ENCODE measurements at regions not wholly inside any gene's neighbourhood (a gene's known extent, or its start where the extent isn't known, plus 50 kb on each side); places are given as distances from the start of the nearest gene placed in this dataset.
A peak's percentile ranks its signal among the peaks of the same experiment; 100 is the strongest.

DNA sequence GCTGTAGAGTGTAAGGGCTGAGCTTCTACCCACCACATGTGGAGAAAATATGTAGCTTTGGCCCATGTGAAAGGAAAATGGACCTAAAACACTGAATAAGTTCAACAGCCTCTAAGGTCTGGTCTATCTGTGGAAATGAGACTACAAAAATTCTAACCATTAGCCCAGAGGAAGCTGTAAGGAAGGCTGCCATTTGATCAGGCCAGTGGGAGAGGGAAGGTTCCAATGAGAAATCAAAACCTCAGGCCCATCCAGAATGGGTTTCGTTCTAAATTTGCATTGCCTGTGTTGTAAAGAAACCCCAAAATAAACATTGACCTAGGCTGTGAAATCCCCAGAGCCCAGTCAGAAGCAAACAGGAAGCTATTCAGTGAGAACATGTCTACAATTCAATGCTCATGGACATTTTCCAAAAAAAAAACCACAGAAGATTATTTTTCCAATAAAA is 320.4 kb upstream of the SLC7A11 start:
- peak overlapping the region; percentile 48 to 80 (median 71); a peak in 20 of 22 replicates for H3K27ac ChIP-seq
- H3K9me3 ChIP-seq (replicated peaks in 1 of 11), result peaks cover 0 to 7% (median 0%) of the 10 kb centered on the region in 11 experiments; a peak in 3 of 22 replicates
- TF ChIP-seq Cebpa-rat (IDR thresholded peaks at IDR 0.05), result 0 out of 22 replicates have a peak, but pooled peaks of 1 of the 11 experiments have one; percentile 7
- no peaks in the 10 kb centered on the region for H3K36me3 ChIP-seq
- peaks cover 25 to 41% (median 34%) of the 10 kb centered on the region in 10 experiments for H3K4me1 ChIP-seq
- H3K4me3 ChIP-seq, result peak overlapping the region in 3 of 10 experiments; percentile 7 to 34 (median 19); a peak in 4 of 20 replicates
- H3K9ac ChIP-seq, result peak overlapping the region in 9 of 11 experiments; percentile 17 to 72 (median 54); a peak in 13 of 22 replicates
- no peaks in the 10 kb centered on the region for H4K20me1 ChIP-seq
- peaks cover 0 to 16% (median 0%) of the 10 kb centered on the region in 11 experiments; a peak in 8 of 22 replicates for H3K27me3 ChIP-seq
- H3K4me2 ChIP-seq, result peak overlapping the region; percentile 77 to 95 (median 85)

- peaks cover 25 to 41% (median 34%) of the 10 kb centered on the region in 10 experiments for H3K4me1 ChIP-seq
Measured at GRCh38 chr4:138561906-138562305, 319.8 kb upstream of the SLC7A11 start.

DNA sequence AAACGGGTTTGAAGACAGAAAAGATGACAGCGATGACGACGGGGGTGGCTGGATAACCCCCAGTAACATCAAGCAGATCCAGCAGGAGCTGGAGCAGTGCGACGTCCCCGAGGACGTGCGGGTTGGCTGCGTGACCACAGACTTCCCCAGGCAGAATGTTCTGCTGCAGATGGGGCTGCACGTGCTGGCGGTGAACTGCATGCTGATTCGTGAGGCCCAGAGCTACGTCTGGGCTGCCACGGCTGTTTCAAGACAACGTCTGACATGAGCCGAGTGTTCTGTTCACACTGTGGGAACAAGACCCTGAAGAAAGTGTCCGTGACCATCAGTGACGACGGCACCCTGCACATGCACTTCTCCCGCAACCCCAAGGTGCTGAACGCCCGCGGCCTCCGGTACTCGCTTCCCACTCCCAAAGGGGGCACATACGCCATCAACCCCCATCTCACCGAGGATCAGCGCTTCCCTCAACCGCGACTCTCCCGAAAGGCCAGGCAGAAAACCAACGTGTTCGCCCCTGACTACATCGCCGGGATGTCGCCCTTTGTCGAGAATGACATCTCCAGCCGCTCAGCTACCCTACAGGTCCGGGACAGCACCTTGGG is 319.2 kb upstream of the SLC7A11 start:
- peaks cover 25 to 41% (median 34%) of the 10 kb centered on the region in 10 experiments for H3K4me1 ChIP-seq
- no peaks in the 10 kb centered on the region for H4K20me1 ChIP-seq
- peaks cover 0 to 8% (median 0%) of the 10 kb centered on the region in 11 experiments; a peak in 6 of 22 replicates for H3K9me3 ChIP-seq (replicated peaks in 1 of 11)
- no peaks in the 10 kb centered on the region for H3K36me3 ChIP-seq
- H3K27ac ChIP-seq, result peak overlapping the region in 9 of 11 experiments; percentile 10 to 80 (median 77); a peak in 15 of 22 replicates
- H3K9ac ChIP-seq, result peak overlapping the region in 4 of 11 experiments; percentile 46 to 69 (median 54); a peak in 6 of 22 replicates
- no peak for TF ChIP-seq Cebpa-rat (IDR thresholded peaks at IDR 0.05)
- peak overlapping the region in 9 of 10 experiments; percentile 7 to 35 (median 22); a peak in 11 of 20 replicates for H3K4me3 ChIP-seq
- peak overlapping the region; percentile 77 to 95 (median 85) for H3K4me2 ChIP-seq
- H3K27me3 ChIP-seq, result peaks cover 0 to 16% (median 0%) of the 10 kb centered on the region in 11 experiments; a peak in 8 of 22 replicates

More at GRCh38 chr4:138561906-138562305, 319.8 kb upstream of the SLC7A11 start:
- Histone ChIP-seq H3K27me3 (peaks cover 0 to 16% (median 0%) of the 10 kb centered on the region in 11 experiments; a peak in 8 of 22 replicates), H3K4me2 (peak overlapping the region; percentile 77 to 95 (median 85)), H4K20me1 (no peaks in the 10 kb centered on the region), H3K4me3 (peak overlapping the region in 7 of 10 experiments; percentile 7 to 34 (median 22); a peak in 5 of 20 replicates), H3K9me3 (replicated peaks in 1 of 11) (peaks cover 0 to 7% (median 0%) of the 10 kb centered on the region in 11 experiments; a peak in 5 of 22 replicates), H3K9ac (peak overlapping the region in 4 of 11 experiments; percentile 50 to 72 (median 70); a peak in 7 of 22 replicates), H3K36me3 (no peaks in the 10 kb centered on the region), H3K27ac (peak overlapping the region in 10 of 11 experiments; percentile 16 to 80 (median 74); a peak in 17 of 22 replicates)
- no peak for TF ChIP-seq Cebpa-rat (IDR thresholded peaks at IDR 0.05)

- peak overlapping the region in 10 of 11 experiments; percentile 77 to 95 (median 86); a peak in 18 of 22 replicates for H3K4me2 ChIP-seq
- H3K27me3 ChIP-seq, result peaks cover 0 to 16% (median 0%) of the 10 kb centered on the region in 11 experiments; a peak in 8 of 22 replicates
- no peaks in the 10 kb centered on the region for H4K20me1 ChIP-seq
- peaks cover 0 to 8% (median 0%) of the 10 kb centered on the region in 11 experiments; a peak in 6 of 22 replicates for H3K9me3 ChIP-seq (replicated peaks in 1 of 11)
- H3K36me3 ChIP-seq, result no peaks in the 10 kb centered on the region
- H3K4me1 ChIP-seq, result peaks cover 25 to 41% (median 34%) of the 10 kb centered on the region in 10 experiments
- no peak for TF ChIP-seq Cebpa-rat (IDR thresholded peaks at IDR 0.05)
- peak overlapping the region in 2 of 11 experiments; percentile 27 to 80; a peak in 2 of 22 replicates for H3K27ac ChIP-seq
- H3K9ac ChIP-seq, result peak overlapping the region in 1 of 11 experiments; percentile 20; a peak in 1 of 22 replicates
- no peak overlapping the region for H3K4me3 ChIP-seq
Measured at GRCh38 chr4:138560448-138560847, 318.3 kb upstream of the SLC7A11 start.

DNA sequence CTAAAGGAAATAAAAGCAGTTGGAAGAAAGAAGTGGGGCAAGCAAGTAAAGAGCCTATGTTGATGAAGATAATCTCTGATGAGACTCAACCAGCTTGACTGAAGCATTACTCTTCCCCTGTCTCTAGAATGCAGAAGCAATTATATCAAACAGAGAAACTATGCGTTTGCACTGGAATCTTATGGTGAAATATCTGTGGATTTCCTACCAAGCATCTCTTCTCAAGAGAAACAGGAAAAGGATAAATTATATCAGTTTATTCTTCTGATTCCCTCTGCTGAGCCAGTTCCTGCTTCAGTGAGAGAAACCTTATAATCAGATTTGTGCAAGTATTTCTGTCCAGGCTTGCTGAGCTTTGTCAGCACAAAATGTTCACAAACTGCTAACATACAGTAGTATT is 316.7 kb upstream of the SLC7A11 start:
- H3K4me1 ChIP-seq, result peaks cover 25 to 41% (median 34%) of the 10 kb centered on the region in 10 experiments
- H3K9me3 ChIP-seq (replicated peaks in 1 of 11), result peaks cover 0 to 8% (median 0%) of the 10 kb centered on the region in 11 experiments; a peak in 6 of 22 replicates

GRCh38 chr4:138555584-138555983 is 313.4 kb upstream of the SLC7A11 start:
- no peak overlapping the region for H3K9ac ChIP-seq
- peaks cover 0 to 8% (median 0%) of the 10 kb centered on the region in 11 experiments; a peak in 6 of 22 replicates for H3K27me3 ChIP-seq
- no peaks in the 10 kb centered on the region for H3K36me3 ChIP-seq
- no peak overlapping the region for H3K4me2 ChIP-seq
- H3K27ac ChIP-seq, result no peak overlapping the region
- H3K9me3 ChIP-seq (replicated peaks in 1 of 11), result peaks cover 4 to 16% (median 12%) of the 10 kb centered on the region in 11 experiments; a peak in 21 of 22 replicates
- no peaks in the 10 kb centered on the region for H4K20me1 ChIP-seq
- no peak overlapping the region for H3K4me3 ChIP-seq
- peaks cover 2 to 10% (median 4%) of the 10 kb centered on the region in 10 experiments; a peak in 17 of 20 replicates for H3K4me1 ChIP-seq
- TF ChIP-seq Cebpa-rat (IDR thresholded peaks at IDR 0.05), result no peak

More for the DNA sequence above, 316.7 kb upstream of the SLC7A11 start:
- Histone ChIP-seq H3K9ac (no peak overlapping the region), H3K4me2 (peak overlapping the region in 2 of 11 experiments; percentile 5 to 16; a peak in 3 of 22 replicates), H3K4me3 (no peak overlapping the region), H3K36me3 (no peaks in the 10 kb centered on the region), H3K27ac (no peak overlapping the region), H3K27me3 (peaks cover 0 to 16% (median 0%) of the 10 kb centered on the region in 11 experiments; a peak in 8 of 22 replicates), H4K20me1 (no peaks in the 10 kb centered on the region)
- TF ChIP-seq Cebpa-rat (IDR thresholded peaks at IDR 0.05), result no peak

DNA sequence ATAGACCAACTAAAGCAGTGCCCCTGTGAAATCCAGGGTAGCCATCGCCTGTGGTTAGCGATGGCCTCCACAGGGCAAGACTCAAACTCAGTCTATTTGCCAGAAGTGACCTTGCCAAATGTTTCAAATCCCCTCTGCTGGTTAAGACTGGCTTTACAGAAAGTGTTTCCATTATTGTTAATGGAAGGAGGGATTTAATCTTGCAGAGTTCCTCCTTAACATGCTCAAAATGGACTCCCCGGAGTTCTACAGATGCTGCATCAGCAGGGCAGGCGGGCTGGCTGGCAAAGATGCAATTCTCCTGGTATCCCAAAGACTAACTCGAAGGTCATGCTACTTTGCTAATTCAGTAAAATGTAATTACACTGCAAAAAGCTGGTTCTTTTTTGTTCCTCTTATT is 313.0 kb upstream of the SLC7A11 start:
- Histone ChIP-seq H3K27ac (no peak overlapping the region), H3K27me3 (peaks cover 0 to 4% (median 0%) of the 10 kb centered on the region in 11 experiments; a peak in 3 of 22 replicates), H3K4me3 (no peak overlapping the region), H3K9me3 (replicated peaks in 1 of 11) (peaks cover 4 to 16% (median 11%) of the 10 kb centered on the region in 11 experiments; a peak in 21 of 22 replicates), H4K20me1 (no peaks in the 10 kb centered on the region), H3K4me2 (peak overlapping the region in 1 of 11 experiments; percentile 18; a peak in 1 of 22 replicates), H3K9ac (no peak overlapping the region), H3K36me3 (no peaks in the 10 kb centered on the region), H3K4me1 (peaks cover 0 to 8% (median 0%) of the 10 kb centered on the region in 10 experiments; a peak in 2 of 20 replicates)
- no peak for TF ChIP-seq Cebpa-rat (IDR thresholded peaks at IDR 0.05)

DNA sequence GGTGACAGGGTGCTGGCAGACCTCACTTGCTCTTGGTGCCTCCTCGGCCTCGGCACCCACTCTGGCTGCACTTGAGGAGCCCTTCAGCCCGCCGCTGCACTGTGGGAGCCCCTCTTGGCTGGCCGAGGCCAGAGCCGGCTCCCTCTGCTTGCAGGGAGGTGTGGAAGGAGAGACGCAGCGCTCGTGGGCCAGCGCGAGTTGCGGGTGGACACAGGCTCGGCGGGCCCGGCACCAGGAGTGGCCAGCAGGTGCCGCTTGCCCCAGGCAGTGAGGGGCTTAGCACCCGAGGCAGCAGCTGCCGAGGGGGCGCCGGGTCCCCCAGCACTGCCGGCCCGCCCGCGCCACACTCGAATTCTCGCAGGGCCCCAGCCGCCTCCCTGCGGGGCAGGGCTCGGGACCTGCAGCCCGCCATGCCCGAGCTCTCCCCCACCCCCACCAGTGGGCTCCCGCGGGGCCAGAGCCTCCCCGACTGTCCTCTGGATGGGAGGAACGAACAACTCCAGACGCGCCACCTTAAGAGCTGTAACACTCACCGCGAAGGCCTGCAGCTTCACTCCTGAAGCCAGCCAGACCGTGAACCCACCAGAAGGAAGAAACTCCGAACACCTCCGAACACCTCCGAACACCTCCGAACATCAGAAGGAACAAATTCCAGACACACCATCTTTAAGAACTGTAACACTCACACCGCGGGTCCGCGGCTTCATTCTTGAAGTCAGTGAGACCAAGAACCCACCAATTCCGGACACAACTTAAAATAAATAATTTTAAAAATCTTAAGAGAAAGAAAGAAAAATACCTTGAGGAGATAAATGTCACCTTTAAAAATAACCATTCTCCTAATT is 311.1 kb upstream of the SLC7A11 start:
- Histone ChIP-seq H3K27me3 (no peaks in the 10 kb centered on the region), H3K4me1 (no peaks in the 10 kb centered on the region), H3K4me2 (no peak overlapping the region), H3K9ac (no peak overlapping the region), H4K20me1 (no peaks in the 10 kb centered on the region), H3K27ac (no peak overlapping the region), H3K4me3 (no peak overlapping the region), H3K36me3 (no peaks in the 10 kb centered on the region), H3K9me3 (replicated peaks in 1 of 11) (peaks cover 4 to 16% (median 10%) of the 10 kb centered on the region in 11 experiments; a peak in 21 of 22 replicates)
- TF ChIP-seq Cebpa-rat (IDR thresholded peaks at IDR 0.05), result no peak
